ENCODE measurements at regions not wholly inside any gene's neighbourhood (a gene's known extent, or its start where the extent isn't known, plus 50 kb on each side); places are given as distances from the start of the nearest gene placed in this dataset.

- no peak for TF ChIP-seq POLR2AphosphoS5 (IDR thresholded peaks at IDR 0.05; ENCODE audit: low read depth, low read length)
- TF ChIP-seq POLR2A (IDR thresholded peaks at IDR 0.05; ENCODE audit: low read depth, low read length), result no peak
Observed at GRCh38 chr11:103556171-103556570, 446.9 kb downstream of the DYNC2H1 start.

Data from GM12892 (cell line).